Astrocyte of the spinal cord (primary cell): ENCODE measurements at regions not wholly inside any gene's neighbourhood (a gene's known extent, or its start where the extent isn't known, plus 50 kb on each side); places are given as distances from the start of the nearest gene placed in this dataset.

Source experiments
- DNase-seq: peaks from one replicate; pipeline ENCODE4 v3.0.0; 2011; ENCODE audit warnings: low read depth, low spot score
- H3K4me3 ChIP-seq: 2 replicates; pipeline ENCODE4 v1.5.1; 2011; ENCODE audit warnings: low read depth, mild to moderate bottlenecking, low read length, moderate library complexity
- CTCF ChIP-seq: IDR thresholded peaks from 2 replicates; pipeline ENCODE4 v1.5.1; 2012; ENCODE audit warnings: low read depth, mild to moderate bottlenecking, low read length, inconsistent platforms
- in situ Hi-C: cut with HindIII; loops from 2 replicates; pipeline ENCODE4 v1.10.0; 2017; ENCODE audit warnings: low sequenced_read_pairs

GRCh38 chr9:1771094-1771789 lies 243.9 kb upstream of the SMARCA2 start:
- in situ Hi-C loops = no loop called here
- no peak overlapping the region for H3K4me3 ChIP-seq
- TF ChIP-seq CTCF = no peak
- no peak for DNase-seq

- no peak for DNase-seq
- H3K4me3 ChIP-seq = no peak overlapping the region
- TF ChIP-seq CTCF = no peak
- in situ Hi-C loops = no loop called here
These were observed 239.9 kb upstream of the SMARCA2 start for GRCh38 chr9:1775230-1775629.

- no peak overlapping the region for H3K4me3 ChIP-seq
- no peak for TF ChIP-seq CTCF
- DNase-seq = no peak
- in situ Hi-C loops = no loop called here
These were observed 238.5 kb upstream of the SMARCA2 start for GRCh38 chr9:1776668-1777067.

GRCh38 chr9:1791191-1791590 lies 224.0 kb upstream of the SMARCA2 start:
- no peak for DNase-seq
- no peak for TF ChIP-seq CTCF
- in situ Hi-C loops = no loop called here

GRCh38 chr9:1794547-1795270 lies 220.4 kb upstream of the SMARCA2 start:
- no peak for DNase-seq
- in situ Hi-C loops = no loop called here
- no peak overlapping the region for H3K4me3 ChIP-seq
- no peak for TF ChIP-seq CTCF

More at GRCh38 chr9:1791191-1791590, 224.0 kb upstream of the SMARCA2 start:
- H3K4me3 ChIP-seq = no peak overlapping the region

- in situ Hi-C loops = no loop called here
- no peak for DNase-seq
- H3K4me3 ChIP-seq = no peak overlapping the region
- TF ChIP-seq CTCF = no peak
These were observed 210.8 kb upstream of the SMARCA2 start for GRCh38 chr9:1804128-1804865.
